A673 (cell line): ENCODE measurements at regions not wholly inside any gene's neighbourhood (a gene's known extent, or its start where the extent isn't known, plus 50 kb on each side); places are given as distances from the start of the nearest gene placed in this dataset.

ENCODE experiments used
- BruUV-seq: library from RNA; stranded (reverse); fragments of 400-500 nt; replicated peaks from 2 replicates; lab custom pipeline; 2021; lab: Mats Ljungman, UMichigan
- CTCF ChIA-PET: fragments of 300-600 bp; sonication (Branson Sonifier 250); formaldehyde crosslinking; loops from one replicate; lab custom pipeline; 2022; ENCODE audit warnings: antibody characterized with exemption; lab: Charles Lee
- POLR2A ChIA-PET: fragments of 300-600 bp; sonication (Branson Sonifier 250); formaldehyde crosslinking; loops from one replicate; lab custom pipeline; 2022; ENCODE audit warnings: antibody characterized with exemption; ENCODE audit not compliant: low non-redundant PET; lab: Charles Lee
- DNase-seq: peaks from one replicate; pipeline ENCODE4 v3.0.0-alpha.2; 2015; ENCODE audit warnings: low spot score
- H3K27ac ChIP-seq: fragments of 200-600 bp; sonication (generic); 2 replicates; pipeline ENCODE4 v1.5.1; 2016; ENCODE audit warnings: mixed run types, low read depth, mild to moderate bottlenecking, mixed read lengths, antibody characterized with exemption, low read length; ENCODE audit not compliant: poor library complexity, severe bottlenecking
- H3K27me3 ChIP-seq: fragments of 200-600 bp; sonication (generic); replicated peaks from 2 replicates; pipeline ENCODE4 v1.6.1; 2017; ENCODE audit warnings: mixed run types, low read depth, mild to moderate bottlenecking, mixed read lengths, antibody characterized with exemption, low read length; ENCODE audit not compliant: insufficient read depth, poor library complexity
- H3K36me3 ChIP-seq: fragments of 200-600 bp; sonication (generic); 2 replicates; pipeline ENCODE4 v1.6.1; 2016; ENCODE audit warnings: mixed run types, mild to moderate bottlenecking, mixed read lengths, antibody characterized with exemption, low read length; ENCODE audit not compliant: insufficient read depth, poor library complexity, severe bottlenecking
- H3K4me1 ChIP-seq: fragments of 200-600 bp; sonication (generic); 2 replicates; pipeline ENCODE4 v1.6.1; 2017; ENCODE audit warnings: mixed run types, mild to moderate bottlenecking, mixed read lengths, antibody characterized with exemption, low read length; ENCODE audit not compliant: insufficient read depth, poor library complexity, severe bottlenecking
- H3K4me3 ChIP-seq: fragments of 200-600 bp; sonication (generic); 2 replicates; pipeline ENCODE4 v1.5.1; 2016; ENCODE audit warnings: low read depth, mixed run types, mild to moderate bottlenecking, mixed read lengths, low read length; ENCODE audit not compliant: poor library complexity, severe bottlenecking
- H3K9me3 ChIP-seq: fragments of 200-600 bp; sonication (generic); 2 replicates; pipeline ENCODE4 v1.6.1; 2016; ENCODE audit warnings: mixed run types, low read depth, mild to moderate bottlenecking, mixed read lengths, antibody characterized with exemption, low read length; ENCODE audit not compliant: poor library complexity, severe bottlenecking
- EZH2 ChIP-seq: fragments of 200-600 bp; sonication (generic); IDR thresholded peaks from 2 replicates; pipeline ENCODE4 v1.6.1; 2017; ENCODE audit warnings: borderline replicate concordance, low read depth, mild to moderate bottlenecking, mixed read lengths, antibody characterized with exemption, low read length; ENCODE audit not compliant: poor library complexity, severe bottlenecking
- intact Hi-C: fragments of 100-400 bp; cut with micrococcal nuclease; formaldehyde crosslinking; loops from one replicate; pipeline ENCODE4 v1.10.0; 2022; ENCODE audit not compliant: unreplicated experiment
- TF ChIP-seq, protein P1 (sequence below): fragments of 300-800, 200-600 bp; sonication (generic); conservative IDR thresholded peaks from 2 replicates; pipeline ENCODE4 v1.5.1; 2017; ENCODE audit warnings: low read depth, mild to moderate bottlenecking, antibody characterized with exemption, low read length, moderate library complexity, mixed read lengths

- no peak for DNase-seq
- POLR2A ChIA-PET, result interaction anchor here (0.6 kb wide), 2 partner anchors 92 to 171 kb away, joined by 3 to 5 read pairs; no protein-coding TSS in a partner anchor
- Histone ChIP-seq H3K27me3 (no peaks in the 10 kb centered on the region), H3K9me3 (no peaks in the 10 kb centered on the region), H3K36me3 (no peaks in the 10 kb centered on the region), H3K27ac (peak overlapping the region; percentile 97), H3K4me1 (peaks cover 94% of the 10 kb centered on the region), H3K4me3 (no peak overlapping the region)
- intact Hi-C loops, result loop anchor here (5.0 kb wide), 1 partner anchor 85 kb away; no protein-coding TSS in a partner anchor
- TF ChIP-seq EZH2, result no peak
- TF ChIP-seq, protein P1, sequence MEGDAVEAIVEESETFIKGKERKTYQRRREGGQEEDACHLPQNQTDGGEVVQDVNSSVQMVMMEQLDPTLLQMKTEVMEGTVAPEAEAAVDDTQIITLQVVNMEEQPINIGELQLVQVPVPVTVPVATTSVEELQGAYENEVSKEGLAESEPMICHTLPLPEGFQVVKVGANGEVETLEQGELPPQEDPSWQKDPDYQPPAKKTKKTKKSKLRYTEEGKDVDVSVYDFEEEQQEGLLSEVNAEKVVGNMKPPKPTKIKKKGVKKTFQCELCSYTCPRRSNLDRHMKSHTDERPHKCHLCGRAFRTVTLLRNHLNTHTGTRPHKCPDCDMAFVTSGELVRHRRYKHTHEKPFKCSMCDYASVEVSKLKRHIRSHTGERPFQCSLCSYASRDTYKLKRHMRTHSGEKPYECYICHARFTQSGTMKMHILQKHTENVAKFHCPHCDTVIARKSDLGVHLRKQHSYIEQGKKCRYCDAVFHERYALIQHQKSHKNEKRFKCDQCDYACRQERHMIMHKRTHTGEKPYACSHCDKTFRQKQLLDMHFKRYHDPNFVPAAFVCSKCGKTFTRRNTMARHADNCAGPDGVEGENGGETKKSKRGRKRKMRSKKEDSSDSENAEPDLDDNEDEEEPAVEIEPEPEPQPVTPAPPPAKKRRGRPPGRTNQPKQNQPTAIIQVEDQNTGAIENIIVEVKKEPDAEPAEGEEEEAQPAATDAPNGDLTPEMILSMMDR, result no peak
- no TSS peak for BruUV-seq
- CTCF ChIA-PET, result no interaction called here
Observed at GRCh38 chr5:167896814-167897213, 394.6 kb upstream of the WWC1 start.

DNA sequence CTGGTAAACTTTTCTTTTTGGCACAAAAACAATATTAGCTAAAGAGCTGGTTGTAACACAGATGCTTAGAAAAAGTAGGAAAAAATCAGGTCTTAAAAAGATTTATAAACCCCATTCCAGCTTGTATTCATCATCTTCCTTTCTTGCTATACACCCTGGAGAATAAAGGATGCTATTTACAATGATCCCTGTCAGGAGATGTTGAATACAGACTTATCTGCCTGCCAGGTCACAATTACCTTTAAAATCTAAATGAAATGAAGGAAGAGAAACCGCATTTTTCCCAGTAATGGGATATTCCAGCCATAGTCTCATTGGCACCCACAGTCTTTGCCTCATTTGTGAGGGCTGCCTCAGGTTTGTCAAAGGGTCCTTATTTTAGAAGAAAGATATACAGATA lies 394.1 kb upstream of the WWC1 start:
- intact Hi-C loops, result loop anchor here (5.0 kb wide), 1 partner anchor 85 kb away; no protein-coding TSS in a partner anchor
- ChIA-PET CTCF (no interaction called here), POLR2A (interaction anchor here (0.6 kb wide), 1 partner anchor 93 kb away, joined by 3 read pairs; no protein-coding TSS in a partner anchor)
- Histone ChIP-seq H3K4me3 (no peak overlapping the region), H3K27me3 (no peaks in the 10 kb centered on the region), H3K9me3 (no peaks in the 10 kb centered on the region), H3K36me3 (no peaks in the 10 kb centered on the region), H3K4me1 (peaks cover 94% of the 10 kb centered on the region), H3K27ac (peak overlapping the region; percentile 97)
- BruUV-seq, result no TSS peak
- TF ChIP-seq EZH2, result no peak
- TF ChIP-seq, protein P1, result no peak
- DNase-seq, result no peak

GRCh38 chr5:167898361-167899042 lies 392.9 kb upstream of the WWC1 start:
- TF ChIP-seq, protein P1, result no peak
- no peak for TF ChIP-seq EZH2
- ChIA-PET POLR2A (no interaction called here), CTCF (interaction anchor here (0.6 kb wide), 2 partner anchors 318 to 438 kb away, joined by 4 read pairs; no protein-coding TSS in a partner anchor)
- H3K27ac ChIP-seq, result peak overlapping the region; percentile 97
- no peaks in the 10 kb centered on the region for H3K36me3 ChIP-seq
- no peaks in the 10 kb centered on the region for H3K27me3 ChIP-seq
- BruUV-seq, result no TSS peak
- H3K4me3 ChIP-seq, result no peak overlapping the region
- H3K4me1 ChIP-seq, result peaks cover 92% of the 10 kb centered on the region
- DNase-seq, result no peak
- intact Hi-C loops, result loop anchor here (5.0 kb wide), 1 partner anchor 84 kb away; no protein-coding TSS in a partner anchor
- no peaks in the 10 kb centered on the region for H3K9me3 ChIP-seq
